GM19324 (cell line): ENCODE measurements at regions not wholly inside any gene's neighbourhood (a gene's known extent, or its start where the extent isn't known, plus 50 kb on each side); places are given as distances from the start of the nearest gene placed in this dataset.
"Not testable (repeated sequence)": the region's sequence is repeated elsewhere in the genome, so short reads cannot be mapped to it uniquely, and the experiment has no call there.

ENCODE experiments used
- ATAC-seq: cut with Tn5 transposase; IDR thresholded peaks from one replicate; pipeline ENCODE4 v1.9.1; 2021; ENCODE audit warnings: mild to moderate bottlenecking, moderate library complexity; ENCODE audit not compliant: unreplicated experiment, low FRiP score

GRCh38 chr7:68245688-68246087, 1249.1 kb downstream of the TYW1 start:
- ATAC-seq: no peak

- no peak for ATAC-seq
These were observed 1249.6 kb downstream of the TYW1 start for GRCh38 chr7:68246189-68246633.

- no peak for ATAC-seq
These were observed 1250.5 kb downstream of the TYW1 start for GRCh38 chr7:68247126-68247525.

GRCh38 chr7:68247571-68247970, 1250.9 kb downstream of the TYW1 start:
- no peak for ATAC-seq

GRCh38 chr7:68248973-68249372, 1252.3 kb downstream of the TYW1 start:
- no peak for ATAC-seq

GRCh38 chr7:68249611-68250010, 1253.0 kb downstream of the TYW1 start:
- no peak for ATAC-seq

GRCh38 chr7:68250143-68250542, 1253.5 kb downstream of the TYW1 start:
- no peak for ATAC-seq

GRCh38 chr7:68254815-68255214, 1258.2 kb downstream of the TYW1 start:
- not testable (repeated sequence) for ATAC-seq

GRCh38 chr7:68256295-68256694, 1259.7 kb downstream of the TYW1 start:
- ATAC-seq: no peak

- ATAC-seq: no peak
These were observed 1262.0 kb downstream of the TYW1 start for GRCh38 chr7:68258609-68259008.

GRCh38 chr7:68265258-68265657, 1268.6 kb downstream of the TYW1 start:
- no peak for ATAC-seq

- ATAC-seq: no peak
These were observed 1269.5 kb downstream of the TYW1 start for GRCh38 chr7:68266004-68266579.

GRCh38 chr7:68267486-68267885, 1270.9 kb downstream of the TYW1 start:
- no peak for ATAC-seq

- no peak for ATAC-seq
These were observed 1272.8 kb downstream of the TYW1 start for GRCh38 chr7:68269405-68269804.

GRCh38 chr7:68272507-68272906, 1275.9 kb downstream of the TYW1 start:
- no peak for ATAC-seq

GRCh38 chr7:68276725-68277124, 1280.1 kb downstream of the TYW1 start:
- no peak for ATAC-seq

- no peak for ATAC-seq
These were observed 1283.3 kb downstream of the TYW1 start for GRCh38 chr7:68279827-68280400.

GRCh38 chr7:68280931-68281330, 1284.3 kb downstream of the TYW1 start:
- ATAC-seq: no peak

GRCh38 chr7:68288144-68288593, 1291.5 kb downstream of the TYW1 start:
- no peak for ATAC-seq

GRCh38 chr7:68291710-68292109, 1295.1 kb downstream of the TYW1 start:
- ATAC-seq: no peak

- no peak for ATAC-seq
These were observed 1298.8 kb downstream of the TYW1 start for GRCh38 chr7:68295386-68295785.

- ATAC-seq: no peak
These were observed 1293.7 kb upstream of the AUTS2 start for GRCh38 chr7:68304536-68304935.
